CD4-positive, alpha-beta T cell (primary cell): ENCODE measurements at regions not wholly inside any gene's neighbourhood (a gene's known extent, or its start where the extent isn't known, plus 50 kb on each side); places are given as distances from the start of the nearest gene placed in this dataset.

Experiments used
- ATAC-seq: fragments of 200-7000 bp; cut with Tn5 transposase; one replicate; pipeline ENCODE4 v1.10.0; 2022; ENCODE audit warnings: mild to moderate bottlenecking; ENCODE audit not compliant: poor library complexity
- CTCF ChIA-PET: fragments of 350-600 bp; sonication (Branson Sonifier 250); formaldehyde crosslinking; loops from one replicate; lab custom pipeline; 2021; ENCODE audit warnings: antibody characterized with exemption, inconsistent platforms; lab: Charles Lee
- POLR2A ChIA-PET: fragments of 350-600 bp; sonication (Branson Sonifier 250); formaldehyde crosslinking; loops from one replicate; lab custom pipeline; 2021; ENCODE audit warnings: antibody characterized with exemption, inconsistent platforms; lab: Charles Lee
- DNase-seq, 14 experiments: peaks; one replicate each; pipeline ENCODE4 v3.0.0-alpha.2; 2013 to 2020; ENCODE audit warnings: mixed read lengths in 2 of 14
- H3K27ac ChIP-seq, 2 donors: one replicate each; pipeline versions ENCODE4 v1.5.1 to v1.7.0; 2013; ENCODE audit warnings: low read length in 2 of 2, low read depth in 1 of 2, mild to moderate bottlenecking in 1 of 2
- H3K27me3 ChIP-seq, 2 experiments: 1 replicate in 1 of 2; 2 replicates in 1 of 2; pipeline versions ENCODE4 v1.6.1 to v1.7.0; 2013; ENCODE audit warnings: low read length in 2 of 2, control low read depth in 1 of 2, mild to moderate bottlenecking in 1 of 2, moderate library complexity in 1 of 2; ENCODE audit not compliant: insufficient read depth in 2 of 2, control insufficient read depth in 1 of 2
- H3K36me3 ChIP-seq: one replicate; pipeline ENCODE4 v1.6.1; 2013; ENCODE audit warnings: low read length, control low read depth; ENCODE audit not compliant: insufficient read depth
- H3K4me1 ChIP-seq: one replicate; pipeline ENCODE4 v1.6.1; 2013; ENCODE audit warnings: low read length, control low read depth; ENCODE audit not compliant: insufficient read depth
- H3K4me3 ChIP-seq: one replicate; pipeline ENCODE4 v1.5.1; 2013; ENCODE audit warnings: mild to moderate bottlenecking, low read length, moderate library complexity
- H3K9me3 ChIP-seq, 2 experiments: 1 replicate in 1 of 2; 2 replicates in 1 of 2; pipeline versions ENCODE4 v1.6.1 to v1.7.0; 2013; ENCODE audit warnings: low read length in 2 of 2, mild to moderate bottlenecking in 2 of 2, control low read depth in 1 of 2, moderate library complexity in 1 of 2; ENCODE audit not compliant: control insufficient read depth in 1 of 2, insufficient read depth in 1 of 2
- H3K27ac Mint-ChIP-seq: one replicate; pipeline ENCODE4 v1.8.0; 2020; ENCODE audit warnings: mixed read lengths
- H3K27me3 Mint-ChIP-seq: one replicate; pipeline ENCODE4 v1.8.0; 2021; ENCODE audit warnings: mixed read lengths
- H3K36me3 Mint-ChIP-seq: one replicate; pipeline ENCODE4 v1.8.0; 2021; ENCODE audit warnings: low read depth, mixed read lengths
- H3K4me1 Mint-ChIP-seq: one replicate; pipeline ENCODE4 v1.8.0; 2021; ENCODE audit warnings: low read depth, mixed read lengths
- H3K4me3 Mint-ChIP-seq: one replicate; pipeline ENCODE4 v1.8.0; 2020; ENCODE audit warnings: mild to moderate bottlenecking, mixed read lengths
- H3K9me3 Mint-ChIP-seq: one replicate; pipeline ENCODE4 v1.8.0; 2020; ENCODE audit warnings: mixed read lengths
- CTCF ChIP-seq: fragments of 200-600 bp; IDR thresholded peaks from one replicate; pipeline ENCODE4 v1.8.0; 2022; ENCODE audit warnings: antibody characterized with exemption, mild to moderate bottlenecking
- intact Hi-C, 2 experiments: fragments of 100-400 bp; cut with DNase I in 1 of 2; cut with micrococcal nuclease in 1 of 2; formaldehyde crosslinking; loops; one replicate each; pipeline versions ENCODE4 v1.15.1 to v1.9.0; 2023 to 2025; cut with DNase I, micrococcal nuclease

GRCh38 chr15:29556380-29556779, 265.9 kb downstream of the TJP1 start:
- CTCF ChIA-PET = no interaction called here
- intact Hi-C loops = no loop called here
- H3K27ac ChIP-seq = no peak overlapping the region
- H3K4me3 Mint-ChIP-seq = no peak overlapping the region
- peaks cover 0 to 18% of the 10 kb centered on the region in 2 experiments for H3K9me3 ChIP-seq
- H3K27me3 Mint-ChIP-seq = peaks cover 31% of the 10 kb centered on the region
- DNase-seq = no peak
- no peak overlapping the region for H3K4me3 ChIP-seq
- no peak overlapping the region for H3K27ac Mint-ChIP-seq
- H3K36me3 Mint-ChIP-seq = no peaks in the 10 kb centered on the region
- no peaks in the 10 kb centered on the region for H3K4me1 ChIP-seq
- no peak for ATAC-seq
- POLR2A ChIA-PET = no interaction called here
- TF ChIP-seq CTCF = no peak
- H3K27me3 ChIP-seq = peaks cover 8 to 9% of the 10 kb centered on the region in 2 experiments
- no peaks in the 10 kb centered on the region for H3K36me3 ChIP-seq
- no peaks in the 10 kb centered on the region for H3K4me1 Mint-ChIP-seq
- H3K9me3 Mint-ChIP-seq = no peaks in the 10 kb centered on the region

GRCh38 chr15:29554531-29554930, 267.7 kb downstream of the TJP1 start:
- no peak overlapping the region for H3K27ac Mint-ChIP-seq
- ChIA-PET CTCF (no interaction called here), POLR2A (no interaction called here)
- H3K27me3 ChIP-seq = no peaks in the 10 kb centered on the region
- intact Hi-C loops = no loop called here
- DNase-seq (no peak), ATAC-seq (no peak)
- TF ChIP-seq CTCF = no peak
- H3K4me1 Mint-ChIP-seq = no peaks in the 10 kb centered on the region
- H3K9me3 ChIP-seq = peaks cover 0 to 13% of the 10 kb centered on the region in 2 experiments
- no peak overlapping the region for H3K27ac ChIP-seq
- no peak overlapping the region for H3K4me3 ChIP-seq
- no peaks in the 10 kb centered on the region for H3K4me1 ChIP-seq
- H3K4me3 Mint-ChIP-seq = no peak overlapping the region
- peaks cover 29% of the 10 kb centered on the region for H3K27me3 Mint-ChIP-seq
- no peaks in the 10 kb centered on the region for H3K36me3 Mint-ChIP-seq
- no peaks in the 10 kb centered on the region for H3K9me3 Mint-ChIP-seq
- H3K36me3 ChIP-seq = no peaks in the 10 kb centered on the region

- H3K9me3 Mint-ChIP-seq = peaks cover 7% of the 10 kb centered on the region
- TF ChIP-seq CTCF = no peak
- Histone ChIP-seq H3K27me3 (no peaks in the 10 kb centered on the region), H3K36me3 (no peaks in the 10 kb centered on the region), H3K27ac (no peak overlapping the region), H3K4me3 (no peak overlapping the region), H3K4me1 (no peaks in the 10 kb centered on the region), H3K9me3 (peaks cover 4 to 18% of the 10 kb centered on the region in 2 experiments)
- DNase-seq = no peak
- POLR2A ChIA-PET = no interaction called here
- no peak overlapping the region for H3K4me3 Mint-ChIP-seq
- CTCF ChIA-PET = no interaction called here
- no peaks in the 10 kb centered on the region for H3K36me3 Mint-ChIP-seq
- no peaks in the 10 kb centered on the region for H3K4me1 Mint-ChIP-seq
- no peak for ATAC-seq
- H3K27me3 Mint-ChIP-seq = peaks cover 12% of the 10 kb centered on the region
- no peak overlapping the region for H3K27ac Mint-ChIP-seq
- intact Hi-C loops = no loop called here
Observed at GRCh38 chr15:29550834-29551465, 271.3 kb downstream of the TJP1 start.
